Mammary epithelial cell (primary cell): ENCODE measurements at regions not wholly inside any gene's neighbourhood (a gene's known extent, or its start where the extent isn't known, plus 50 kb on each side); places are given as distances from the start of the nearest gene placed in this dataset.

ENCODE experiments used
- CTCF ChIP-seq, 2 donors: IDR thresholded peaks in 1 of 2; conservative IDR thresholded peaks in 1 of 2; 2 replicates each; pipeline ENCODE4 v1.5.1; 2011 to 2012; ENCODE audit warnings: inconsistent platforms in 2 of 2, low read length in 2 of 2, mild to moderate bottlenecking in 2 of 2, control low read depth in 1 of 2, low read depth in 1 of 2; ENCODE audit not compliant: insufficient read depth in 1 of 2; ENCODE audit errors: extremely low read depth in 1 of 2
- EZH2 ChIP-seq: IDR thresholded peaks from 2 replicates; pipeline ENCODE4 v1.6.1; 2012; ENCODE audit warnings: low read length, inconsistent platforms, borderline replicate concordance

DNA sequence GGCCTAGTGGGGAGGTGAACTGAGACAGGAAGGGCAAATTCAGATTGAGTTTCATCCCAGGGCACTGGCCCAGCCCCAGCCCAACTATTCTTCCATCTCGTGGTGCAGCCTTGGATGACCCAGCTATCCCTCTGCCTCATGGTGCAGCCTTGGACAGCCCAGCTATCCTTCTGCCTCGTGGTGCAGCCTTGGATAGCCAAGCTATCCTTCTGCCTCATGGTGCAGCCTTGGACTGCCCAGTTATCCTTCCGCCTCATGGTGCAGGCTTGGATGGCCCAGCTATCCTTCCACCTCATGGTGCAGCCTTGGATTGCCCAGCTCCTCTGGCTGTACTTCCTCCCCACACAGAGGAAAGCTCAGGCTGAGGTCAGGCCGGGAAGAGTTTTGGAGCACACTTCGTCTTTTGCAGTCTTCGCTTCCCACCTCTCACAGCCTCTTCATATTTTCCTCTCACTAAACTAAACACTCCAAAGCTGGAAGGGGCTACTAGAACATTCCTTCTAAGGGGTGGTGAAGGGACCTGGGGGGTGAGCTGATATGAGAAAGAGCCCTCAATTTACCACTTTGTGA is 69.8 kb upstream of the TTC34 start:
- no peak for TF ChIP-seq CTCF (conservative IDR thresholded peaks at IDR 0.05 in 1 of 2, IDR thresholded peaks at IDR 0.05 in 1 of 2; ENCODE audit: extremely low read depth in 1 of 2, insufficient read depth in 1 of 2, low read depth in 1 of 2, low read length in 2 of 2)
- no peak for TF ChIP-seq EZH2
